Panc1 (cell line): ENCODE measurements at regions not wholly inside any gene's neighbourhood (a gene's known extent, or its start where the extent isn't known, plus 50 kb on each side); places are given as distances from the start of the nearest gene placed in this dataset.

Source experiments
- ATAC-seq: fragments of 200-7000 bp; cut with Tn5 transposase; 2 replicates; pipeline ENCODE4 v1.9.1; 2020; ENCODE audit warnings: mild to moderate bottlenecking, moderate library complexity
- BruUV-seq: library from RNA; stranded (reverse); fragments of 400-500 nt; replicated peaks from 2 replicates; lab custom pipeline; 2021; lab: Mats Ljungman, UMichigan
- CTCF ChIA-PET: fragments of 300-600 bp; sonication (Branson Sonifier 250); formaldehyde crosslinking; loops from one replicate; lab custom pipeline; 2022; ENCODE audit warnings: antibody characterized with exemption; lab: Charles Lee
- POLR2A ChIA-PET: fragments of 300-600 bp; sonication (Branson Sonifier 250); formaldehyde crosslinking; loops from one replicate; lab custom pipeline; 2022; ENCODE audit warnings: antibody characterized with exemption; lab: Charles Lee
- DNase-seq: peaks from one replicate; pipeline ENCODE4 v3.0.0-alpha.2; 2010; ENCODE audit warnings: low read depth, low spot score
- H3K27ac ChIP-seq: 2 replicates; pipeline ENCODE4 v1.5.1; 2011; ENCODE audit warnings: mild to moderate bottlenecking, low read length, inconsistent platforms
- H3K27me3 ChIP-seq: fragments of 200-500 bp; sonication (Bioruptor generic); 2 replicates; pipeline ENCODE4 v1.6.0; 2014; ENCODE audit warnings: low read length, inconsistent platforms; ENCODE audit not compliant: control insufficient read depth, insufficient read depth
- H3K36me3 ChIP-seq: fragments of 200-500 bp; sonication (Bioruptor generic); 2 replicates; pipeline ENCODE4 v1.5.1; 2014; ENCODE audit warnings: inconsistent platforms, mild to moderate bottlenecking, low read length, moderate library complexity; ENCODE audit not compliant: control insufficient read depth, insufficient read depth
- H3K4me1 ChIP-seq: 2 replicates; pipeline ENCODE4 v1.5.1; 2011; ENCODE audit warnings: inconsistent platforms, mild to moderate bottlenecking, low read length, moderate library complexity; ENCODE audit not compliant: control insufficient read depth, insufficient read depth
- H3K4me3 ChIP-seq, 2 experiments: 2 replicates each; pipeline ENCODE4 v1.5.1; 2011 to 2012; ENCODE audit warnings: low read depth in 2 of 2, low read length in 2 of 2, mild to moderate bottlenecking in 2 of 2, inconsistent platforms in 1 of 2, moderate library complexity in 1 of 2
- H3K9me3 ChIP-seq: fragments of 200-500 bp; sonication (Bioruptor generic); 2 replicates; pipeline ENCODE4 v1.5.1; 2014; ENCODE audit warnings: low read depth, mild to moderate bottlenecking, inconsistent platforms, low read length, moderate library complexity; ENCODE audit not compliant: control insufficient read depth, insufficient read depth
- POLR2AphosphoS5 ChIP-seq: IDR thresholded peaks from 2 replicates; pipeline ENCODE4 v1.6.1; 2012; ENCODE audit warnings: mild to moderate bottlenecking, low read depth, low read length, moderate library complexity
- SIN3A ChIP-seq: IDR thresholded peaks from 2 replicates; pipeline ENCODE4 v1.6.1; 2012; ENCODE audit warnings: low read depth, mild to moderate bottlenecking, low read length, moderate library complexity, borderline replicate concordance; ENCODE audit not compliant: insufficient read depth
- TCF7L2 ChIP-seq: IDR thresholded peaks from 2 replicates; pipeline ENCODE4 v1.6.1; 2011; ENCODE audit warnings: mild to moderate bottlenecking, low read depth, low read length, inconsistent platforms
- in situ Hi-C: cut with HindIII; loops from 2 replicates; pipeline ENCODE4 v1.10.0; 2016; ENCODE audit warnings: low sequenced_read_pairs, low pct_unique_long_range_greater_than_20kb
- intact Hi-C: fragments of 100-400 bp; cut with micrococcal nuclease; formaldehyde crosslinking; loops from one replicate; pipeline ENCODE4 v1.10.0; 2022; ENCODE audit not compliant: unreplicated experiment
- TF ChIP-seq, protein P1 (sequence below), 2 experiments: IDR thresholded peaks; 2 replicates each; pipeline ENCODE4 v1.6.1; 2011 to 2012; ENCODE audit warnings: low read depth in 2 of 2, control low read depth in 1 of 2, low read length in 1 of 2, mild to moderate bottlenecking in 1 of 2, moderate library complexity in 1 of 2; ENCODE audit not compliant: insufficient read depth in 1 of 2
- TF ChIP-seq, protein P2 (sequence below): fragments of 450-650 bp; IDR thresholded peaks from 2 replicates; pipeline ENCODE4 v1.5.1; 2017; ENCODE audit warnings: mild to moderate bottlenecking

DNA sequence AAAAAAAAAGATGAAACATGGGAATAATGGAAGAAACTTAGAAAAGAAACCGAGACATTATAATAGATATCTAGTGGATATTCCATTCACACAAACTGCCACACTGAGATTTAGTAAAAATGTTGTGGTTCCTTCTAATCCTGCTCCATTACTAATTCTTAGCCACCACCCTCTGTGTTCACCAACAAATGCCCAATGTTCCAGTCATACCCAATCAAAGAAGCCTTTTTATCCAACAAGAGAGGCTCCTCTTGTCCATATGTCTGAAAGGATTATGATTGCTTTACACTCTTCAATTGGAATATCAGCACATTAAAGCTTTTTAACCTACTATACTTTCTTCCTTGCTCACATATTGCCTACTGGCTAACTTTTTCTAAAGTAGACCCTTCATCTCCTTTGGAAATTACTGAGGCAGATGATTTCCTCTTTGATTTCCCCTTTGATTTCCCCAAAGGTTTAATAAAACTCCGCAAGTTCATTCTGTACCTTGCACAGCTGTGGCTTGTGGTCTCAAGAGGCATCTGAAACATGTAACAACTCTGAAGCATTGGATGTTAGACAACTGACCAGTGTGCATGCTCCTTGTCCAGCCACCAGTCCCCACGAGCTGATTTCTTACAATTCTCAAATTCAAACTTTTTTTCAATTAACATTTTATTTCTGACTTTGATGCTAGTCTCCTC is 305.6 kb upstream of the LYPLAL1 start:
- Histone ChIP-seq H3K4me3 (no peak overlapping the region), H3K9me3 (no peaks in the 10 kb centered on the region), H3K27me3 (no peaks in the 10 kb centered on the region), H3K36me3 (no peaks in the 10 kb centered on the region), H3K4me1 (no peaks in the 10 kb centered on the region), H3K27ac (no peak overlapping the region)
- CTCF ChIA-PET, result no interaction called here
- no peak for DNase-seq
- no peak for TF ChIP-seq POLR2AphosphoS5
- TF ChIP-seq TCF7L2, result no peak
- no peak for TF ChIP-seq SIN3A
- TF ChIP-seq, protein P1, sequence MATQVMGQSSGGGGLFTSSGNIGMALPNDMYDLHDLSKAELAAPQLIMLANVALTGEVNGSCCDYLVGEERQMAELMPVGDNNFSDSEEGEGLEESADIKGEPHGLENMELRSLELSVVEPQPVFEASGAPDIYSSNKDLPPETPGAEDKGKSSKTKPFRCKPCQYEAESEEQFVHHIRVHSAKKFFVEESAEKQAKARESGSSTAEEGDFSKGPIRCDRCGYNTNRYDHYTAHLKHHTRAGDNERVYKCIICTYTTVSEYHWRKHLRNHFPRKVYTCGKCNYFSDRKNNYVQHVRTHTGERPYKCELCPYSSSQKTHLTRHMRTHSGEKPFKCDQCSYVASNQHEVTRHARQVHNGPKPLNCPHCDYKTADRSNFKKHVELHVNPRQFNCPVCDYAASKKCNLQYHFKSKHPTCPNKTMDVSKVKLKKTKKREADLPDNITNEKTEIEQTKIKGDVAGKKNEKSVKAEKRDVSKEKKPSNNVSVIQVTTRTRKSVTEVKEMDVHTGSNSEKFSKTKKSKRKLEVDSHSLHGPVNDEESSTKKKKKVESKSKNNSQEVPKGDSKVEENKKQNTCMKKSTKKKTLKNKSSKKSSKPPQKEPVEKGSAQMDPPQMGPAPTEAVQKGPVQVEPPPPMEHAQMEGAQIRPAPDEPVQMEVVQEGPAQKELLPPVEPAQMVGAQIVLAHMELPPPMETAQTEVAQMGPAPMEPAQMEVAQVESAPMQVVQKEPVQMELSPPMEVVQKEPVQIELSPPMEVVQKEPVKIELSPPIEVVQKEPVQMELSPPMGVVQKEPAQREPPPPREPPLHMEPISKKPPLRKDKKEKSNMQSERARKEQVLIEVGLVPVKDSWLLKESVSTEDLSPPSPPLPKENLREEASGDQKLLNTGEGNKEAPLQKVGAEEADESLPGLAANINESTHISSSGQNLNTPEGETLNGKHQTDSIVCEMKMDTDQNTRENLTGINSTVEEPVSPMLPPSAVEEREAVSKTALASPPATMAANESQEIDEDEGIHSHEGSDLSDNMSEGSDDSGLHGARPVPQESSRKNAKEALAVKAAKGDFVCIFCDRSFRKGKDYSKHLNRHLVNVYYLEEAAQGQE (IDR thresholded peaks at IDR 0.05; ENCODE audit: insufficient read depth in 1 of 2, low read depth in 2 of 2, low read length in 1 of 2), result no peak
- TF ChIP-seq, protein P2, sequence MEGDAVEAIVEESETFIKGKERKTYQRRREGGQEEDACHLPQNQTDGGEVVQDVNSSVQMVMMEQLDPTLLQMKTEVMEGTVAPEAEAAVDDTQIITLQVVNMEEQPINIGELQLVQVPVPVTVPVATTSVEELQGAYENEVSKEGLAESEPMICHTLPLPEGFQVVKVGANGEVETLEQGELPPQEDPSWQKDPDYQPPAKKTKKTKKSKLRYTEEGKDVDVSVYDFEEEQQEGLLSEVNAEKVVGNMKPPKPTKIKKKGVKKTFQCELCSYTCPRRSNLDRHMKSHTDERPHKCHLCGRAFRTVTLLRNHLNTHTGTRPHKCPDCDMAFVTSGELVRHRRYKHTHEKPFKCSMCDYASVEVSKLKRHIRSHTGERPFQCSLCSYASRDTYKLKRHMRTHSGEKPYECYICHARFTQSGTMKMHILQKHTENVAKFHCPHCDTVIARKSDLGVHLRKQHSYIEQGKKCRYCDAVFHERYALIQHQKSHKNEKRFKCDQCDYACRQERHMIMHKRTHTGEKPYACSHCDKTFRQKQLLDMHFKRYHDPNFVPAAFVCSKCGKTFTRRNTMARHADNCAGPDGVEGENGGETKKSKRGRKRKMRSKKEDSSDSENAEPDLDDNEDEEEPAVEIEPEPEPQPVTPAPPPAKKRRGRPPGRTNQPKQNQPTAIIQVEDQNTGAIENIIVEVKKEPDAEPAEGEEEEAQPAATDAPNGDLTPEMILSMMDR, result no peak
- in situ Hi-C loops, result no loop called here
- POLR2A ChIA-PET, result no interaction called here
- intact Hi-C loops, result no loop called here
- BruUV-seq, result no TSS peak
- ATAC-seq, result no peak

DNA sequence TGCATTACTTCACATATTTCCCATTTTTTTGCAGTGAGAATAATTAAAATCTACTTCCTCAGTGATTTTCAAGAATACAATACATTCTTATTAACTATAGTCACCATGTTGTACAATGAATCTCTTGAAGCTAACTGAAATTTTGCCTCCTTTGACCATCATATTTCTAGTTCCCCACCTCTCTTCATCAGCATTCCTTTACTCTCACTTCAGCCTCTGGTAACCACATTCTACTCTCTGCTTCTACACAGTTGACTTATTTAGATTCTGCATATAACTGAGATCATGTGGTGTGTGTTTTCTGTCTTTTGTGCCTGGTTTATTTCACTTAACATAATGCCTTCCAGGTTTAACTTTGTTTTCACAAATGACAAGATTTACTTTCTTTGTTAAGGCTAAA is 304.4 kb upstream of the LYPLAL1 start:
- DNase-seq (no peak), ATAC-seq (no peak)
- Histone ChIP-seq H3K27me3 (no peaks in the 10 kb centered on the region), H3K27ac (no peak overlapping the region), H3K36me3 (no peaks in the 10 kb centered on the region), H3K4me3 (no peak overlapping the region), H3K9me3 (no peaks in the 10 kb centered on the region), H3K4me1 (no peaks in the 10 kb centered on the region)
- CTCF ChIA-PET, result no interaction called here
- BruUV-seq, result no TSS peak
- intact Hi-C loops, result no loop called here
- in situ Hi-C loops, result no loop called here
- TF ChIP-seq SIN3A (no peak), POLR2AphosphoS5 (no peak), TCF7L2 (no peak)
- TF ChIP-seq, protein P1 (IDR thresholded peaks at IDR 0.05; ENCODE audit: insufficient read depth in 1 of 2, low read depth in 2 of 2, low read length in 1 of 2), result no peak
- TF ChIP-seq, protein P2, result no peak
- POLR2A ChIA-PET, result no interaction called here
